ENCODE measurements at regions not wholly inside any gene's neighbourhood (a gene's known extent, or its start where the extent isn't known, plus 50 kb on each side); places are given as distances from the start of the nearest gene placed in this dataset.

GRCh38 chr16:22699356-22699755, 114.6 kb upstream of the HS3ST2 start:
- WGBS (ENCODE audit: low lambda C conversion rate) = 52% methylated on average over 5 of the region's 5 CpGs

GRCh38 chr16:22705799-22706198, 108.2 kb upstream of the HS3ST2 start:
- ChIA-PET POLR2A (no interaction called here), CTCF (interaction anchor here (0.9 kb wide), 1 partner anchor 15 kb away, joined by 3 read pairs; no protein-coding TSS in a partner anchor)
- no peak for DNase-seq
- Histone ChIP-seq H3K36me3 (replicated peaks in 1 of 2; ENCODE audit: control insufficient read depth in 1 of 2, insufficient read depth in 2 of 2, low read length in 1 of 2) (no peaks in the 10 kb centered on the region), H3F3A (replicated peaks; ENCODE audit: insufficient read depth) (no peaks in the 10 kb centered on the region), H3K79me2 (ENCODE audit: insufficient read depth) (no peaks in the 10 kb centered on the region), H3K9me2 (no peaks in the 10 kb centered on the region), H2AFZ (ENCODE audit: low read depth) (no peak overlapping the region), H3K9me3 (no peaks in the 10 kb centered on the region), H3K9ac (no peak overlapping the region), H4K20me1 (ENCODE audit: insufficient read depth) (no peaks in the 10 kb centered on the region), H3K4me2 (no peak overlapping the region), H3K27me3 (ENCODE audit: insufficient read depth) (no peaks in the 10 kb centered on the region), H3K4me1 (ENCODE audit: control insufficient read depth in 1 of 2, insufficient read depth in 2 of 2, low read depth in 1 of 2, low read length in 1 of 2) (peaks cover 0 to 3% of the 10 kb centered on the region in 2 experiments; a peak in 1 of 4 replicates), H3K27ac (ENCODE audit: low read depth in 2 of 2, low read length in 1 of 2) (no peak overlapping the region), H3K4me3 (ENCODE audit: low read depth in 2 of 2, low read length in 1 of 2) (no peak overlapping the region)
- WGBS (ENCODE audit: low lambda C conversion rate) = 16% methylated on average over 3 of the region's 3 CpGs
- TF ChIP-seq SIN3A (IDR thresholded peaks at IDR 0.05; ENCODE audit: borderline replicate concordance, low read depth, low read length) = no peak

More at GRCh38 chr16:22699356-22699755, 114.6 kb upstream of the HS3ST2 start:
- Histone ChIP-seq H3K27ac (ENCODE audit: low read depth in 2 of 2, low read length in 1 of 2) (no peak overlapping the region), H3K79me2 (ENCODE audit: insufficient read depth) (no peaks in the 10 kb centered on the region), H3K27me3 (ENCODE audit: insufficient read depth) (no peaks in the 10 kb centered on the region), H3K9ac (no peak overlapping the region), H3F3A (replicated peaks; ENCODE audit: insufficient read depth) (no peaks in the 10 kb centered on the region), H3K9me2 (no peaks in the 10 kb centered on the region), H4K20me1 (ENCODE audit: insufficient read depth) (no peaks in the 10 kb centered on the region), H3K4me2 (no peak overlapping the region), H3K36me3 (replicated peaks in 1 of 2; ENCODE audit: control insufficient read depth in 1 of 2, insufficient read depth in 2 of 2, low read length in 1 of 2) (no peaks in the 10 kb centered on the region), H2AFZ (ENCODE audit: low read depth) (no peak overlapping the region), H3K9me3 (no peaks in the 10 kb centered on the region), H3K4me1 (ENCODE audit: control insufficient read depth in 1 of 2, insufficient read depth in 2 of 2, low read depth in 1 of 2, low read length in 1 of 2) (no peaks in the 10 kb centered on the region), H3K4me3 (ENCODE audit: low read depth in 2 of 2, low read length in 1 of 2) (no peak overlapping the region)
- DNase-seq = no peak
- ChIA-PET CTCF (interaction anchor here (1.0 to 1.3 kb wide), 2 partner anchors 13 to 114 kb away, joined by 3 to 4 read pairs; partner anchors contain the start of gene HS3ST2), POLR2A (no interaction called here)
- no peak for TF ChIP-seq RFX5 (IDR thresholded peaks at IDR 0.05; ENCODE audit: low read length)
- no peak for TF ChIP-seq USF2 (IDR thresholded peaks at IDR 0.05; ENCODE audit: borderline replicate concordance, low read depth, low read length)
- no peak for TF ChIP-seq ELF1 (IDR thresholded peaks at IDR 0.05)
- no peak for TF ChIP-seq YY1 (IDR thresholded peaks at IDR 0.05; ENCODE audit: low read depth)

GRCh38 chr16:22710326-22710725, 103.6 kb upstream of the HS3ST2 start:
- Histone ChIP-seq H3K9ac (no peak overlapping the region), H3F3A (replicated peaks; ENCODE audit: insufficient read depth) (no peaks in the 10 kb centered on the region), H3K27ac (ENCODE audit: low read depth in 2 of 2, low read length in 1 of 2) (no peak overlapping the region), H3K9me3 (no peaks in the 10 kb centered on the region), H3K4me3 (ENCODE audit: low read depth in 2 of 2, low read length in 1 of 2) (no peak overlapping the region), H2AFZ (ENCODE audit: low read depth) (no peak overlapping the region), H3K4me2 (no peak overlapping the region), H4K20me1 (ENCODE audit: insufficient read depth) (no peaks in the 10 kb centered on the region), H3K9me2 (no peaks in the 10 kb centered on the region), H3K27me3 (ENCODE audit: insufficient read depth) (no peaks in the 10 kb centered on the region), H3K79me2 (ENCODE audit: insufficient read depth) (no peaks in the 10 kb centered on the region), H3K4me1 (ENCODE audit: control insufficient read depth in 1 of 2, insufficient read depth in 2 of 2, low read depth in 1 of 2, low read length in 1 of 2) (peaks cover 0 to 3% of the 10 kb centered on the region in 2 experiments; a peak in 1 of 4 replicates), H3K36me3 (replicated peaks in 1 of 2; ENCODE audit: control insufficient read depth in 1 of 2, insufficient read depth in 2 of 2, low read length in 1 of 2) (no peaks in the 10 kb centered on the region)
- WGBS (ENCODE audit: low lambda C conversion rate) = 32% methylated on average over 1 of the region's 1 CpG
- TF ChIP-seq SIN3A (IDR thresholded peaks at IDR 0.05; ENCODE audit: borderline replicate concordance, low read depth, low read length) (no peak), RAD21 (IDR thresholded peaks at IDR 0.05; ENCODE audit: low read length) (no peak), USF1 (IDR thresholded peaks at IDR 0.05; ENCODE audit: borderline replicate concordance, low read depth) (no peak), CHD2 (IDR thresholded peaks at IDR 0.05; ENCODE audit: low read length, partially characterized antibody) (no peak), USF2 (IDR thresholded peaks at IDR 0.05; ENCODE audit: borderline replicate concordance, low read depth, low read length) (no peak), POLR2AphosphoS5 (IDR thresholded peaks at IDR 0.05; ENCODE audit: low read depth, low read length) (no peak), RCOR1 (IDR thresholded peaks at IDR 0.05; ENCODE audit: low read length) (no peak), NFIC (IDR thresholded peaks at IDR 0.05; ENCODE audit: borderline replicate concordance) (no peak), GATA2 (CRISPR knock-in tag; IDR thresholded peaks at IDR 0.05) (no peak), MAX (IDR thresholded peaks at IDR 0.05; ENCODE audit: low read depth) (no peak), SMC3 (IDR thresholded peaks at IDR 0.05; ENCODE audit: low read depth, low read length) (no peak)
- DNase-seq = no peak
- ChIA-PET POLR2A (no interaction called here), CTCF (no interaction called here)

All from SK-N-SH (cell line).